Ascending aorta (tissue), 2 donors: ENCODE measurements at regions not wholly inside any gene's neighbourhood (a gene's known extent, or its start where the extent isn't known, plus 50 kb on each side); places are given as distances from the start of the nearest gene placed in this dataset.

Source experiments
- DNase-seq, 2 donors: peaks; one replicate each; pipeline ENCODE4 v3.0.0-alpha.2; 2019; ENCODE audit warnings: low spot score in 2 of 2
- H3K27ac ChIP-seq, 2 donors: fragments of 200-600 bp; sonication (generic); one replicate each; pipeline ENCODE4 v1.5.1; 2016 to 2017; ENCODE audit warnings: mild to moderate bottlenecking in 1 of 2
- H3K27me3 ChIP-seq: fragments of 200-600 bp; sonication (generic); one replicate; pipeline ENCODE4 v1.5.1; 2017
- H3K36me3 ChIP-seq, 2 donors: fragments of 200-600 bp; sonication (generic); one replicate each; pipeline ENCODE4 v1.5.1; 2016
- H3K4me1 ChIP-seq, 2 donors: fragments of 200-600 bp; sonication (generic); one replicate each; pipeline ENCODE4 v1.5.1; 2016 to 2017; ENCODE audit warnings: mild to moderate bottlenecking in 1 of 2
- H3K4me3 ChIP-seq, 2 donors: fragments of 200-600 bp; sonication (generic); one replicate each; pipeline ENCODE4 v1.5.1; 2016 to 2017; ENCODE audit warnings: mild to moderate bottlenecking in 1 of 2
- H3K9me3 ChIP-seq, 2 donors: fragments of 200-600 bp; sonication (generic); one replicate each; pipeline ENCODE4 v1.5.1; 2016
- intact Hi-C: fragments of 100-400 bp; cut with DNase I; formaldehyde crosslinking; loops from one replicate; pipeline ENCODE4 v1.15.1; 2023
- TF ChIP-seq, protein P1 (sequence below), 3 experiments: fragments of 200-600 bp in 2 of 3; fragments of 450-650 bp in 1 of 3; sonication (generic) in 2 of 3; IDR thresholded peaks; one replicate each; pipeline ENCODE4 v1.5.1; 2016 to 2019; ENCODE audit warnings: antibody characterized with exemption in 3 of 3, mild to moderate bottlenecking in 1 of 3, moderate library complexity in 1 of 3

DNA sequence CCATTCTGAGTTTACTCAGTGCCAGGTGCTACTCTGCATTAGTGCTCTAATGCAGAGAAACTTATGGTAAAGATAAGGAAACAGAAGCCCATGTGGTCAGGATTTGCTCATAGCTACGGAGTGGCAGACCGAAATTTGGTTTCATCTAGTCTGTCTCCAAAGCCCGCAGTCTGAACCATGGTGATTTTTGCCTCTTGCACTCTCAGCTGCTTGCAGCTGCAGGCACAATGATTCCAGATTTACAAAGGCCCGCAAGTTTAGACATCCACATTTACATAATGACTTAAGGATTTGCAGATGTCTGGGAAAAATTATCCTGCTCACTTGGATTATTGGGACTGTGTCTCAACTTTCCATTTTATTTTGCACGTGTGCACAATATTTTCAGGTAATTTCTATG lies 161.3 kb upstream of the KCNJ6 start:
- H3K4me1 ChIP-seq, result peaks cover 0 to 6% of the 10 kb centered on the region in 2 donors
- TF ChIP-seq, protein P1, sequence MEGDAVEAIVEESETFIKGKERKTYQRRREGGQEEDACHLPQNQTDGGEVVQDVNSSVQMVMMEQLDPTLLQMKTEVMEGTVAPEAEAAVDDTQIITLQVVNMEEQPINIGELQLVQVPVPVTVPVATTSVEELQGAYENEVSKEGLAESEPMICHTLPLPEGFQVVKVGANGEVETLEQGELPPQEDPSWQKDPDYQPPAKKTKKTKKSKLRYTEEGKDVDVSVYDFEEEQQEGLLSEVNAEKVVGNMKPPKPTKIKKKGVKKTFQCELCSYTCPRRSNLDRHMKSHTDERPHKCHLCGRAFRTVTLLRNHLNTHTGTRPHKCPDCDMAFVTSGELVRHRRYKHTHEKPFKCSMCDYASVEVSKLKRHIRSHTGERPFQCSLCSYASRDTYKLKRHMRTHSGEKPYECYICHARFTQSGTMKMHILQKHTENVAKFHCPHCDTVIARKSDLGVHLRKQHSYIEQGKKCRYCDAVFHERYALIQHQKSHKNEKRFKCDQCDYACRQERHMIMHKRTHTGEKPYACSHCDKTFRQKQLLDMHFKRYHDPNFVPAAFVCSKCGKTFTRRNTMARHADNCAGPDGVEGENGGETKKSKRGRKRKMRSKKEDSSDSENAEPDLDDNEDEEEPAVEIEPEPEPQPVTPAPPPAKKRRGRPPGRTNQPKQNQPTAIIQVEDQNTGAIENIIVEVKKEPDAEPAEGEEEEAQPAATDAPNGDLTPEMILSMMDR (IDR thresholded peaks at IDR 0.05), result no peak
- no peaks in the 10 kb centered on the region for H3K27me3 ChIP-seq
- no peak for DNase-seq
- intact Hi-C loops, result loop anchor here (5.0 kb wide), 1 partner anchor 365 kb away; no protein-coding TSS in a partner anchor
- no peaks in the 10 kb centered on the region for H3K9me3 ChIP-seq
- no peak overlapping the region for H3K27ac ChIP-seq
- H3K4me3 ChIP-seq, result no peak overlapping the region
- H3K36me3 ChIP-seq, result no peaks in the 10 kb centered on the region

DNA sequence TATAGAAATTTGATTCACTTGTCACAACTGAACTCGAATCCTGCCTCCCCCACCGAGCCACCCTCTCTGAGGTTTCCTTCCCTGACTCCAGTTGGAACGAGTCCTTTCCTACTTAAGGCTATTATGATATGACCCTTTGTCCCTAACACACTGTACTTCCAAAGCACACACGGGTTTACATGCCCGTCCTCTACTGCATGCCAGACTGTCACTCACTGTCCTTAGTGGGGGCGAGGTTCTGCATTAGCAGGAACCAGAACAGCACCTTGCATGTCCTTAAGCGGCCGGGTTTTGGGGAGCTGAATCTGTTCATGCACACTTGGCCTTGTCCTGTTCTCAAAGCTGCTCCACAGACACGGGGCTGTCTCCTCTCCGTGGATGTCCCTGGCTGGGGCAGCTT lies 164.6 kb upstream of the KCNJ6 start:
- no peaks in the 10 kb centered on the region for H3K36me3 ChIP-seq
- no peaks in the 10 kb centered on the region for H3K9me3 ChIP-seq
- no peaks in the 10 kb centered on the region for H3K27me3 ChIP-seq
- no peak for DNase-seq
- TF ChIP-seq, protein P1 (IDR thresholded peaks at IDR 0.05), result no peak
- peaks cover 0 to 6% of the 10 kb centered on the region in 2 donors for H3K4me1 ChIP-seq
- intact Hi-C loops, result no loop called here
- no peak overlapping the region for H3K27ac ChIP-seq
- no peak overlapping the region for H3K4me3 ChIP-seq

DNA sequence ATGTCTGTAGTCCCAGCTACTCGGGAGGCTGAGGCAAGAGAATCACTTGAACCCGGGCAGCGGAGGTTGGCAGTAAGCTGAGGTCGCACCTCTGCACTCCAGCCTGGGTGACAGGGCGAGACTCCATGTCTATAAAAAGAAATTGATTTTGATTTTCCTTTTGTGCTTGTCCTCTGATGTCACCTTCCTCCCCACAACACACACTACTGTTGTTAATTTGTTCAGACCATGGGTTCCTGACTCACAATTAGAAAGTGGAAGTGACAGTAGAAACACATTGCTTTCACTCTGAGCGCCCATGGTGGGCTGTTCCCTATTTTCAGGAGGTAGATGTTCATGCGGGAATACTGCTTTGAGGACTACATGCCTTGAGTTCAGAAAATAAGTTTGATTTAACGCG lies 165.5 kb upstream of the KCNJ6 start:
- no peak overlapping the region for H3K27ac ChIP-seq
- DNase-seq, result no peak
- H3K27me3 ChIP-seq, result no peaks in the 10 kb centered on the region
- no peaks in the 10 kb centered on the region for H3K9me3 ChIP-seq
- H3K4me1 ChIP-seq, result peaks cover 0 to 6% of the 10 kb centered on the region in 2 donors
- intact Hi-C loops, result no loop called here
- H3K36me3 ChIP-seq, result no peaks in the 10 kb centered on the region
- H3K4me3 ChIP-seq, result no peak overlapping the region
- TF ChIP-seq, protein P1 (IDR thresholded peaks at IDR 0.05), result no peak

DNA sequence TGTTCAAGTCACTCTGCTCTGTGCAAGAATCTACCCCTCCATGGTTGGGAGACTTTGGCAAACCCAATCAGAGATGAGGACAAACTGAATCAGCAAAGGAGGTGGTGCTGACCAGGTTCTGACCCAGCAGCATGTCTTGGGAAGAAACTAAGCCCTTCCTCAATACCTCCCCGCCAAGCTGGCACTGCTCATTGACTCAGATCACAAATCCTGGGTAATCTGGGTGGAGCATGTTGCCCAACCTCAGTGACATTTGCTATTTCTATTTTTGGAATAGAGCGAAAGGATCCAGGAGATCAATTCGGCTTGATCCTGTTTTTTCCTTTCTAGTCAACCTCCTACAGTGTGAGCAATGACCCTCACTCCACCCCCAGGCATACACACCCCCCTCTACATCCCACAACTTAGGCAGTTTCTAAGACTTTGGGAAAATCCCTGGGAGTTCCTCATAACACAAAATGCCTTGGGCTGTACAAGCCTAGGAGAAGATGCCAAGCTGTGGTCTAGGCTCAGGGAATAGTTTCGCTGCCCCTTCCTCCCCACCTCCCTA lies 166.8 kb upstream of the KCNJ6 start:
- Histone ChIP-seq H3K9me3 (no peaks in the 10 kb centered on the region), H3K27me3 (no peaks in the 10 kb centered on the region), H3K27ac (no peak overlapping the region), H3K4me1 (peaks cover 0 to 6% of the 10 kb centered on the region in 2 donors), H3K36me3 (no peaks in the 10 kb centered on the region), H3K4me3 (no peak overlapping the region)
- intact Hi-C loops, result no loop called here
- no peak for DNase-seq
- TF ChIP-seq, protein P1 (IDR thresholded peaks at IDR 0.05), result no peak

DNA sequence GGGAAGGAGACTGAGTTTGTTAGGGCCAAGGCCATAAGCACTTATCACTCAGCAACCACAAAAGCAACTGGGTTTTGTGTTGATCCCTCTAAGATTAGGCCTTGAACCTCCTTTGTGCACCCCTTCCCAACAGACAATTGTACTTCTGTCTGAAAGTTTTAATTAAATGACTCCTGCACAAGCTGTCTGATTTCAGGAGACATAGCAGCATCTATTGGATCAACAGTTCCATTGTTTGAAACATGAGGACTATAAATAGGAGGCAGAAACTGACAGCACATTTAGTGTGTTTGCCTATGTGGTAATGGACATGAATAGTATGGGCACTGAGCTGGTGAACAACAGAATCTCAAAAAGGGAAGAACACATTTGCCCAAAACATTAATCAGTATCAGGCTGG lies 167.3 kb upstream of the KCNJ6 start:
- Histone ChIP-seq H3K36me3 (no peaks in the 10 kb centered on the region), H3K4me3 (no peak overlapping the region), H3K27ac (no peak overlapping the region), H3K9me3 (no peaks in the 10 kb centered on the region), H3K27me3 (no peaks in the 10 kb centered on the region), H3K4me1 (peaks cover 0 to 4% of the 10 kb centered on the region in 2 donors)
- intact Hi-C loops, result no loop called here
- TF ChIP-seq, protein P1 (IDR thresholded peaks at IDR 0.05), result no peak
- no peak for DNase-seq

DNA sequence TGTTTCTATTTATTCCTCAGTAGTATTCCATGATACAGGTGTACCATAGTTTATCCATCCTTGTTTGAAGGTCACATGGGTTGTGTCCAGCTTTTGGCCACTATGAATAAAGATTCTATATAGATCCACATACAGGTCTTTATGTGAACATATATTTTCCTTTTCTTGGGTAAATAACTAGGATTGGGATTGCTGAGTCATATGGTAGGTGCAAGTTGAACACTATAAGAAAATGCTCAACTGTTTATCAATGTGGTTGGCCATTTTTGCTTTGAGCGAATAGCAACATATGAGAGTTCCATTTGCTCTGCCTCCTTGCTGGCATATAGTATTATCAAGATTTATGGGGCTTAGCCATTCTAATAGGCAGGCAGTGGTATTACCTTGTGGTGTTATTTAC lies 170.2 kb upstream of the KCNJ15 start:
- H3K4me1 ChIP-seq, result no peaks in the 10 kb centered on the region
- no peaks in the 10 kb centered on the region for H3K36me3 ChIP-seq
- H3K27ac ChIP-seq, result no peak overlapping the region
- intact Hi-C loops, result no loop called here
- no peak overlapping the region for H3K4me3 ChIP-seq
- H3K27me3 ChIP-seq, result no peaks in the 10 kb centered on the region
- TF ChIP-seq, protein P1 (IDR thresholded peaks at IDR 0.05), result no peak
- DNase-seq, result no peak
- H3K9me3 ChIP-seq, result no peaks in the 10 kb centered on the region
